Psoas muscle (tissue), 7 donors: ENCODE measurements at regions not wholly inside any gene's neighbourhood (a gene's known extent, or its start where the extent isn't known, plus 50 kb on each side); places are given as distances from the start of the nearest gene placed in this dataset.

ENCODE experiments used
- ATAC-seq, 4 donors: fragments of 200-7000 bp; cut with Tn5 transposase; one replicate each; pipeline ENCODE4 v1.9.1; 2020; ENCODE audit warnings: moderate library complexity in 3 of 4, mild to moderate bottlenecking in 2 of 4
- DNase-seq, 2 donors: peaks; one replicate each; pipeline ENCODE4 v3.0.0-alpha.2; 2020
- H3K27ac ChIP-seq: fragments of 200-600 bp; one replicate; pipeline ENCODE4 v1.8.0; 2022
- H3K27me3 ChIP-seq, 3 donors: fragments of 200-600 bp in 1 of 3; one replicate each; pipeline versions ENCODE4 v1.6.1 to v1.8.0; 2013 to 2022; ENCODE audit warnings: low read length in 2 of 3, mild to moderate bottlenecking in 2 of 3, moderate library complexity in 1 of 3; ENCODE audit not compliant: insufficient read depth in 3 of 3
- H3K36me3 ChIP-seq, 2 donors: fragments of 200-600 bp in 1 of 2; one replicate each; pipeline versions ENCODE4 v1.6.1 to v1.8.0; 2013 to 2022; ENCODE audit warnings: low read depth in 1 of 2, mild to moderate bottlenecking in 1 of 2, moderate library complexity in 1 of 2; ENCODE audit not compliant: insufficient read depth in 1 of 2
- H3K4me1 ChIP-seq: fragments of 200-600 bp; one replicate; pipeline ENCODE4 v1.8.0; 2022
- H3K4me3 ChIP-seq: fragments of 200-600 bp; one replicate; pipeline ENCODE4 v1.8.0; 2022; ENCODE audit warnings: mild to moderate bottlenecking
- H3K9me3 ChIP-seq: fragments of 200-600 bp; one replicate; pipeline ENCODE4 v1.8.0; 2022
- CTCF ChIP-seq: fragments of 200-600 bp; IDR thresholded peaks from one replicate; pipeline ENCODE4 v1.8.0; 2022; ENCODE audit warnings: antibody characterized with exemption
- WGBS, 3 donors: extraction: QIAGEN DNeasy Blood & Tissue Kit; methylation state at CpG; one replicate each; pipeline versions ENCODE4 v1.1.6 to v1.1.7; 2013; 5-methylcytosine and 5-hydroxymethylcytosine counted together
- intact Hi-C, 2 donors: fragments of 100-400 bp; cut with DNase I; formaldehyde crosslinking; loops; one replicate each; pipeline versions ENCODE4 v1.11.0 to v1.14.2; 2022
- donor health status: healthy with polysubstance abuse.
- donor health status: DM: no; HTN: no; CAD: no; lungs with moderate emphysema.
- donor health status: Bipolar disorder and iron deficiency.
- donor health status: healthy.
- donor health status: DM: yes; HTN: yes; CAD: no.
- donor health status: DM: no; HTN: no; CAD: no.
- donor health status: DM: yes; HTN: yes; CAD: no.

- Histone ChIP-seq H3K9me3 (no peaks in the 10 kb centered on the region), H3K27ac (no peak overlapping the region), H3K4me1 (peaks cover 11% of the 10 kb centered on the region), H3K27me3 (no peaks in the 10 kb centered on the region), H3K36me3 (no peaks in the 10 kb centered on the region), H3K4me3 (no peak overlapping the region)
- DNase-seq (no peak), ATAC-seq (peak in 2 of 4 donors; percentile 72 to 92)
- WGBS, 3 donors: 36 to 50% (median 39%) methylated on average over 2 of the region's 2 CpGs
- TF ChIP-seq CTCF: no peak
- intact Hi-C loops: no loop called here
Measured at GRCh38 chr13:44108331-44108858, 228.7 kb downstream of the LACC1 start.

- no peak for TF ChIP-seq CTCF
- H3K4me1 ChIP-seq: peaks cover 11% of the 10 kb centered on the region
- no peak overlapping the region for H3K4me3 ChIP-seq
- H3K9me3 ChIP-seq: no peaks in the 10 kb centered on the region
- ATAC-seq (no peak), DNase-seq (no peak)
- WGBS, 3 donors: 72 to 78% (median 75%) methylated on average over 7 of the region's 7 CpGs
- intact Hi-C loops: no loop called here
- no peaks in the 10 kb centered on the region for H3K36me3 ChIP-seq
- H3K27me3 ChIP-seq: no peaks in the 10 kb centered on the region
- no peak overlapping the region for H3K27ac ChIP-seq
Measured at GRCh38 chr13:44110091-44110621, 230.5 kb downstream of the LACC1 start.

- Histone ChIP-seq H3K27me3 (no peaks in the 10 kb centered on the region), H3K36me3 (no peaks in the 10 kb centered on the region), H3K4me1 (peaks cover 14% of the 10 kb centered on the region), H3K27ac (no peak overlapping the region), H3K4me3 (no peak overlapping the region), H3K9me3 (no peaks in the 10 kb centered on the region)
- DNase-seq (no peak), ATAC-seq (no peak)
- TF ChIP-seq CTCF: no peak
- intact Hi-C loops: no loop called here
- WGBS, 3 donors: 76 to 79% (median 78%) methylated on average over 3 of the region's 3 CpGs
Measured at GRCh38 chr13:44111701-44112100, 232.0 kb downstream of the LACC1 start.

- no peak for ATAC-seq
- WGBS, 3 donors: 79 to 81% (median 79%) methylated on average over 6 of the region's 6 CpGs
- H3K4me1 ChIP-seq: peaks cover 25% of the 10 kb centered on the region
- no peak for DNase-seq
- H3K9me3 ChIP-seq: no peaks in the 10 kb centered on the region
- no peak overlapping the region for H3K4me3 ChIP-seq
- H3K27me3 ChIP-seq: no peaks in the 10 kb centered on the region
- no peaks in the 10 kb centered on the region for H3K36me3 ChIP-seq
- intact Hi-C loops: no loop called here
- H3K27ac ChIP-seq: no peak overlapping the region
- no peak for TF ChIP-seq CTCF
Measured at GRCh38 chr13:44112700-44113329, 233.1 kb downstream of the LACC1 start.
